Glutamatergic neuron (in vitro differentiated cells): ENCODE measurements at regions not wholly inside any gene's neighbourhood (a gene's known extent, or its start where the extent isn't known, plus 50 kb on each side); places are given as distances from the start of the nearest gene placed in this dataset.
A peak's percentile ranks its signal among the peaks of the same experiment; 100 is the strongest.

Experiments used
- DNase-seq: peaks from one replicate; pipeline ENCODE4 v3.0.0; 2022
- H3K27ac Mint-ChIP-seq: one replicate; pipeline ENCODE4 v1.8.0; 2020; ENCODE audit warnings: mild to moderate bottlenecking, mixed read lengths, inconsistent platforms; ENCODE audit not compliant: unreplicated experiment
- H3K27me3 Mint-ChIP-seq: one replicate; pipeline ENCODE4 v1.8.0; 2020; ENCODE audit warnings: mild to moderate bottlenecking, moderate library complexity, mixed read lengths, inconsistent platforms; ENCODE audit not compliant: unreplicated experiment
- H3K36me3 Mint-ChIP-seq: one replicate; pipeline ENCODE4 v1.8.0; 2020; ENCODE audit warnings: mild to moderate bottlenecking, mixed read lengths, inconsistent platforms; ENCODE audit not compliant: unreplicated experiment
- H3K4me1 Mint-ChIP-seq: one replicate; pipeline ENCODE4 v1.8.0; 2020; ENCODE audit warnings: mild to moderate bottlenecking, low read depth, mixed read lengths, inconsistent platforms; ENCODE audit not compliant: unreplicated experiment
- H3K4me3 Mint-ChIP-seq: one replicate; pipeline ENCODE4 v1.8.0; 2020; ENCODE audit warnings: mild to moderate bottlenecking, mixed read lengths, inconsistent platforms; ENCODE audit not compliant: unreplicated experiment
- H3K9me3 Mint-ChIP-seq: one replicate; pipeline ENCODE4 v1.8.0; 2020; ENCODE audit warnings: mild to moderate bottlenecking, moderate library complexity, mixed read lengths, inconsistent platforms; ENCODE audit not compliant: unreplicated experiment
- TF ChIP-seq, protein P1 (sequence below): fragments of 200-600 bp; sonication (generic); IDR thresholded peaks from one replicate; pipeline ENCODE4 v1.5.0; 2021; ENCODE audit not compliant: partially characterized antibody, unreplicated experiment

DNA sequence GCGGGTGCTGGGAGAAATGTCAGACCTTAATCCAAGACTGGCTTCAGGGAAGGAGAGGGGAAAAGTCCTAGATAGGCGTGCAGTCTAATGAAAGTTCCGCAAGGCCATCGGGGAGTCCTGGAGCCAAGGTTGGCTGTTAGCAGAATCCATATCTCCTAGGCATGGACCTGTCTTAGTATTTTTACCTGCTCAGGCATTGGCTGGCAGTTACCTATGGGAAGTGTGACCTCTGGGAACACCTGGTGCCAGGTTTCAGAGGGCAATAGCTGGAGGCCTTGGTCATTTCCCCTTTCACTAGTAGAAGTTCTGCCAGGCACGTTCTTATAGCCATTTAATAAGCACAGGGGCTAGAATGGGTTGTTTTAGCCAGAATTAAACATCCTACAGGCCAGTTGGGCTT is 330.8 kb upstream of the SEMA6D start:
- H3K4me1 Mint-ChIP-seq: peaks cover 38% of the 10 kb centered on the region
- DNase-seq: no peak
- H3K36me3 Mint-ChIP-seq: no peaks in the 10 kb centered on the region
- no peak overlapping the region for H3K4me3 Mint-ChIP-seq
- TF ChIP-seq, protein P1, sequence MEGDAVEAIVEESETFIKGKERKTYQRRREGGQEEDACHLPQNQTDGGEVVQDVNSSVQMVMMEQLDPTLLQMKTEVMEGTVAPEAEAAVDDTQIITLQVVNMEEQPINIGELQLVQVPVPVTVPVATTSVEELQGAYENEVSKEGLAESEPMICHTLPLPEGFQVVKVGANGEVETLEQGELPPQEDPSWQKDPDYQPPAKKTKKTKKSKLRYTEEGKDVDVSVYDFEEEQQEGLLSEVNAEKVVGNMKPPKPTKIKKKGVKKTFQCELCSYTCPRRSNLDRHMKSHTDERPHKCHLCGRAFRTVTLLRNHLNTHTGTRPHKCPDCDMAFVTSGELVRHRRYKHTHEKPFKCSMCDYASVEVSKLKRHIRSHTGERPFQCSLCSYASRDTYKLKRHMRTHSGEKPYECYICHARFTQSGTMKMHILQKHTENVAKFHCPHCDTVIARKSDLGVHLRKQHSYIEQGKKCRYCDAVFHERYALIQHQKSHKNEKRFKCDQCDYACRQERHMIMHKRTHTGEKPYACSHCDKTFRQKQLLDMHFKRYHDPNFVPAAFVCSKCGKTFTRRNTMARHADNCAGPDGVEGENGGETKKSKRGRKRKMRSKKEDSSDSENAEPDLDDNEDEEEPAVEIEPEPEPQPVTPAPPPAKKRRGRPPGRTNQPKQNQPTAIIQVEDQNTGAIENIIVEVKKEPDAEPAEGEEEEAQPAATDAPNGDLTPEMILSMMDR: no peak
- H3K9me3 Mint-ChIP-seq: peaks cover 1% of the 10 kb centered on the region
- peak overlapping the region; percentile 66 for H3K27ac Mint-ChIP-seq
- H3K27me3 Mint-ChIP-seq: no peaks in the 10 kb centered on the region

DNA sequence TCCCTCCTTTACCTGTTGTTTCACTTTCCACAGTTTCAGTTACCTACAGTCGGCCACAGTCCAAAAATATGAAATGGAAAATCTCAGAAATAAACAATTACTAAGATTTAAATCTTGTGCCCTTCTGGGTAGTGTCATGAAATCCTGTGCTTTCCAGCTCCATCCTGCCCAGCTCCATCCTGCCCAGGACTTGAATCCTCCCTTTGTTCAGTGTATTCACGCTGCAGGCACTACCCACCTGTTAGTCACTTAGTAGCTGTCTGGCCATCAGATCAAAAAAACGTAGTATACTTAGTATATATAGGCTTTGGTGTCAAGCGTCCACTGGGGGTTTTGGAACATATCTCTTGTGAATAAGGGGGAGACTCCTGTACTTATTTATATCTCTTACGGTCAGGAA is 329.0 kb upstream of the SEMA6D start:
- TF ChIP-seq, protein P1: no peak
- H3K36me3 Mint-ChIP-seq: no peaks in the 10 kb centered on the region
- no peak overlapping the region for H3K27ac Mint-ChIP-seq
- H3K4me3 Mint-ChIP-seq: no peak overlapping the region
- no peak for DNase-seq
- peaks cover 8% of the 10 kb centered on the region for H3K9me3 Mint-ChIP-seq
- no peaks in the 10 kb centered on the region for H3K27me3 Mint-ChIP-seq
- H3K4me1 Mint-ChIP-seq: peaks cover 50% of the 10 kb centered on the region

DNA sequence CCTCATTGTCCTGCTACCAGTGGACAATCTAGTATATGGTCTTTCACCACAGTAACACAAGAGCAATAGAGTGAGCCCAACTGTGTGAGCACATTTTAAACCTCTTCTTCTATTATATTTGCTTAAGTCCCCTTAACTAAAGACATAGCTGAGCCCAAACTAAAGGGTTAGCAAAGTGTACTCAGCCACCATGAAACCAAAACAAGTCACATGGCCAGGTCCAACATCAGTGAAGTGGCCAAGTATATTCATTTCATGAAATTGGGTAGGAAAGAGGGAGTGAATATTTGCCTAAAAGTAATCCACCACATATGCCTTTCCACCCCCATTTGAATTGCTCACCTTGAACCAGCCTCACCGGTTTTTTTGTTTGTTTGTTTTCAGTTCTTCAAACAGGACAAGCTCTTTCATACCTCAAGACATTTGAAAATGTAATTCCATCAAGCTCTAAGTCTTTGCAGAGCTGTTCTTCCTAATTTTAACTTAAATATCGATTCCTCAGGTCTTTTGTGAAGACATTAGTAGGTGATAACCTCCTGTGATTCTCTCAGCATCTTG is 327.0 kb upstream of the SEMA6D start:
- no peaks in the 10 kb centered on the region for H3K36me3 Mint-ChIP-seq
- TF ChIP-seq, protein P1: no peak
- H3K9me3 Mint-ChIP-seq: peaks cover 8% of the 10 kb centered on the region
- no peak for DNase-seq
- H3K27ac Mint-ChIP-seq: no peak overlapping the region
- H3K4me3 Mint-ChIP-seq: no peak overlapping the region
- no peaks in the 10 kb centered on the region for H3K27me3 Mint-ChIP-seq
- peaks cover 45% of the 10 kb centered on the region for H3K4me1 Mint-ChIP-seq

DNA sequence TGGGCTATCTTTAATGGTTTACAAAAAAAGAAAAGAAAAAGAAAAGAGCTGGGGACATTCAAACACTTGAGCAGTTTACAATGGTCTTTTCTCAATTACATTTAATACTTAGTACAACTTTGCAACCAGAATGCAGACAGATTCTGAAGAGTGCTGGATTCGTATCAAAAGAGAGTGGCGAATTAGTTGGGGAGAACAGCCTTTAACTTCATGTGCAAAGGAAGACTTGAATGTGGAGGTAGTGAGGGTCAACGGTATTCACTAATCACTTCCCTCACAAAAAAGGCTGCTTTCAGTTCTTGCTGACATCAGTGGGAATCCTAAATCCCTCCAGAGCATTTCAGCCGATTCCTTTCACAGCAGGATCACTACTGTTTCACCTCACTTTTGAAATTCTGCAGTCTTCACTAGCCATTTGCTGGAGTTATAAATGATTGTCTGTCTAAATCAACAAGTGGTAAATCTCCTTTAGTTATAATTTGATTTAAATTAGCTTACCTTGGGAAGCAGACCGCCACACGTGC is 323.0 kb upstream of the SEMA6D start:
- peaks cover 8% of the 10 kb centered on the region for H3K9me3 Mint-ChIP-seq
- peaks cover 2% of the 10 kb centered on the region for H3K27me3 Mint-ChIP-seq
- TF ChIP-seq, protein P1: no peak
- H3K36me3 Mint-ChIP-seq: no peaks in the 10 kb centered on the region
- no peak overlapping the region for H3K4me3 Mint-ChIP-seq
- no peak overlapping the region for H3K27ac Mint-ChIP-seq
- no peak for DNase-seq
- peaks cover 46% of the 10 kb centered on the region for H3K4me1 Mint-ChIP-seq

DNA sequence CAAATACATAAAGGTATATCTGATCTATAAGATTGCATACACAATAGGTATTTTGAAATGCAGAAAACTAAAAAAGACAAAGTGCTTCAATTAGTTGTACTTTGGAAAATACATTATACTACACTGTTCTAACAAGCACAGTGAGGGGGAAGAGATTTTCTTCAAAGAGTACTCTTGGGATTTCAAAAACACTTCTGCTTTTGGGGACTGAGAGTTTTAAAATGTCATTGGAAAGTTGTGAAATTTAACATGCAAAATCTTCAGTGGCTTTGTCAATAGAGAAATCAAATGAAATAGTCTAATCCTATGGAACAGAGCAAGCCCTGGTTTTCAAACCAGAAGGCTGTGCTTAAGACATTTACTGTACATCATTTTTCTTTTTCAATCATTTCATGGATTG is 322.2 kb upstream of the SEMA6D start:
- peaks cover 5% of the 10 kb centered on the region for H3K27me3 Mint-ChIP-seq
- no peak for DNase-seq
- no peak overlapping the region for H3K4me3 Mint-ChIP-seq
- no peaks in the 10 kb centered on the region for H3K36me3 Mint-ChIP-seq
- no peak overlapping the region for H3K27ac Mint-ChIP-seq
- H3K9me3 Mint-ChIP-seq: peaks cover 10% of the 10 kb centered on the region
- peaks cover 50% of the 10 kb centered on the region for H3K4me1 Mint-ChIP-seq
- TF ChIP-seq, protein P1: no peak
